ENCODE measurements at regions not wholly inside any gene's neighbourhood (a gene's known extent, or its start where the extent isn't known, plus 50 kb on each side); places are given as distances from the start of the nearest gene placed in this dataset.

DNA sequence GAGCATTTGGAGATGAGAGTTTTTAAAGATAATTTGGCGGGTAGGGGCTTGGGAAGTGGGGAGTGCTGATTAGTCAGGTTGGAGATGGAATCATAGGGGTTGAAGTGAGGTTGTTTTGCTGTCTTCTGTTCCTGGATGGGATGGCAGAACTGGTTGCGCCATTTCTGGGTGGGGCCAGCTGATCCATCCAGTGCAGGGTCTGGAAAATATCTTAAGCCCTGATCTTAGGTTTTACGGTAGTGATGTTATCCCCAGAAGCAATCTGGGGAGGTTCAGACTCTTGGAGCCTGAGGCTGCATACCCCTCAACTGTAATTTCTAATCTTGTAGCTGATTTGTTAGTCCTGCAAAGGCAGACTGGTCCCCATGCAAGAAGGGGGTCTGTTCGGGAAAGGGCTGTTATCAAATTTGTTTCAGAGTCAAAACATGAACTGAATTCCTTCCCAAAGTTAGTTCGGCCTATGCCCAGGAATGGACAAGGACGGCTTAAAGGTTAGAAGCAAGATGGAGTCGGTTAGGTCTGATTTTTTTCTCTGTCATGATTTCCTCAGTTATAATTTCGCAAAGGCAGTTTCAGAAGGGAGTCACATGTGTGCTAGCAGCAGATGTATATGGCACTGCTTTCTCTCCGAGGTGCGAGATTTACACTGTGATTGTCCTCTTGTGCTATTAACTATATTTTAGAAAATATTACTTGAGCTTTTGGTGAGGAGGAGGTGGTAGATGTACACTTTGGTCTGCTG, 540.4 kb downstream of the EDEM1 start:
- Mint-ChIP-seq H3K4me3 (no peak overlapping the region), H3K36me3 (ENCODE audit: low read depth) (no peaks in the 10 kb centered on the region), H3K27me3 (ENCODE audit: low read depth) (peaks cover 5% of the 10 kb centered on the region), H3K9me3 (no peaks in the 10 kb centered on the region), H3K27ac (ENCODE audit: unreplicated experiment) (no peak overlapping the region), H3K4me1 (no peaks in the 10 kb centered on the region)
- TF ChIP-seq, protein P1, sequence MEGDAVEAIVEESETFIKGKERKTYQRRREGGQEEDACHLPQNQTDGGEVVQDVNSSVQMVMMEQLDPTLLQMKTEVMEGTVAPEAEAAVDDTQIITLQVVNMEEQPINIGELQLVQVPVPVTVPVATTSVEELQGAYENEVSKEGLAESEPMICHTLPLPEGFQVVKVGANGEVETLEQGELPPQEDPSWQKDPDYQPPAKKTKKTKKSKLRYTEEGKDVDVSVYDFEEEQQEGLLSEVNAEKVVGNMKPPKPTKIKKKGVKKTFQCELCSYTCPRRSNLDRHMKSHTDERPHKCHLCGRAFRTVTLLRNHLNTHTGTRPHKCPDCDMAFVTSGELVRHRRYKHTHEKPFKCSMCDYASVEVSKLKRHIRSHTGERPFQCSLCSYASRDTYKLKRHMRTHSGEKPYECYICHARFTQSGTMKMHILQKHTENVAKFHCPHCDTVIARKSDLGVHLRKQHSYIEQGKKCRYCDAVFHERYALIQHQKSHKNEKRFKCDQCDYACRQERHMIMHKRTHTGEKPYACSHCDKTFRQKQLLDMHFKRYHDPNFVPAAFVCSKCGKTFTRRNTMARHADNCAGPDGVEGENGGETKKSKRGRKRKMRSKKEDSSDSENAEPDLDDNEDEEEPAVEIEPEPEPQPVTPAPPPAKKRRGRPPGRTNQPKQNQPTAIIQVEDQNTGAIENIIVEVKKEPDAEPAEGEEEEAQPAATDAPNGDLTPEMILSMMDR (conservative IDR thresholded peaks at IDR 0.05), result no peak
- no peak for DNase-seq (ENCODE audit: low read depth, low spot score)

DNA sequence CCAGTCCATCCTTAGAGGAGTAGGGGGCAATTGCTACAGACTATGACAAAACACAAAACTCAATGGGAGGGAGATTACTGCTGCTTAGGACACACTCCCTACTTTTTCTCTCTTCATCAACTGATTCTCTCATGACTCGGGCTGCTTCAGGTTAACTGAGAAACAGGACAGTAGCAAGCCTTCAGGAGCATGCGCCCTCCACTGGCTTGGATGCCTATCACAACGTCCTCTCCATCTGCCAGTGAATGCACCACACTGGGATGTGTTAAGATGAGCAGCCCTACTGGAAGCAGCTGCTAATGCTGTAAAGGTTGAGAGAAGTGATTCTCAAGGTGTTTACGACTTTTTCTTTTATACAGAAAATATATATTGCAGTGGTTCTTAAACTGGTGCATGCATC, 542.3 kb downstream of the EDEM1 start:
- Mint-ChIP-seq H3K36me3 (ENCODE audit: low read depth) (no peaks in the 10 kb centered on the region), H3K9me3 (no peaks in the 10 kb centered on the region), H3K27me3 (ENCODE audit: low read depth) (peaks cover 5% of the 10 kb centered on the region), H3K27ac (ENCODE audit: unreplicated experiment) (no peak overlapping the region), H3K4me3 (no peak overlapping the region), H3K4me1 (no peaks in the 10 kb centered on the region)
- TF ChIP-seq, protein P1 (conservative IDR thresholded peaks at IDR 0.05), result no peak
- no peak for DNase-seq (ENCODE audit: low read depth, low spot score)

DNA sequence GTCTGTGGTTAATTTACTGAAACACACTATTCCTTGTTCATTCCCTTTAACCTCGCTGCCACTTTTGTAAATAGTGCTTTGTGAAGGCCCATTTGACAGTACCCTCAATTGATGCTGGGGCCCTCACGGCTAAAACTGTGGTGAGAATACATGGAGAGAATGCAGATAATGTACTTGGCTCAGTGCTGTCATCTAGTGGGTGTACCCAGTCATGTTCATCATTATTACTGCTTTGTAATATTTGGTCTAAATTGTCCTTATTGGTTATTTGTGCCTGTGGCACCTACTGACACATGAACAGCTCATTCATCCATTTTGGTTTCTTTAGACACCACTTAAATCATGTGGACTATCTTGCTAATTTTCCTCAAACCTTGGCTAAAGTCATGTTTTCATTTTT, 543.6 kb downstream of the EDEM1 start:
- TF ChIP-seq, protein P1 (conservative IDR thresholded peaks at IDR 0.05), result peak; percentile 50
- Mint-ChIP-seq H3K36me3 (ENCODE audit: low read depth) (no peaks in the 10 kb centered on the region), H3K4me3 (no peak overlapping the region), H3K4me1 (no peaks in the 10 kb centered on the region), H3K9me3 (no peaks in the 10 kb centered on the region), H3K27me3 (ENCODE audit: low read depth) (peaks cover 5% of the 10 kb centered on the region), H3K27ac (ENCODE audit: unreplicated experiment) (no peak overlapping the region)
- DNase-seq (ENCODE audit: low read depth, low spot score), result no peak

DNA sequence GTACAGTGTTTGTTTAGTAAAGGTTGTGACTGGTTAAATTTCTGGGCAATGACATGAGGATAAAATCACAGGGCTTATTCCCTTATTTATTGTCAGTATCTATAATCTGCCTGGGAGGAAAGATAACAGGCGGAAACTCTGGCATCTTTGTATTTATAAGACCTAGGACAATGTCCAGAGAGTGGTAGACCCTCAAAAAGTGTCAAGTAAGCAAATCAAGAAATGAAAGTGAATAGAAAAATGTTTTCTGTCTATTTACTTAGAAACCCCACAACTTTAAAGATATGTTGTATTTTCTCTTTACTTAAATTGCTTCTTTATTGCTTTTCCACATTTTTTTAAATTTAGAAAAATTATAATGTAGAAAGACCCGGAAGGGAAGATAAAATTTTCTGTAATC, 544.6 kb downstream of the EDEM1 start:
- no peaks in the 10 kb centered on the region for H3K36me3 Mint-ChIP-seq (ENCODE audit: low read depth)
- H3K4me1 Mint-ChIP-seq, result no peaks in the 10 kb centered on the region
- TF ChIP-seq, protein P1 (conservative IDR thresholded peaks at IDR 0.05), result no peak
- DNase-seq (ENCODE audit: low read depth, low spot score), result no peak
- H3K27ac Mint-ChIP-seq (ENCODE audit: unreplicated experiment), result no peak overlapping the region
- peaks cover 5% of the 10 kb centered on the region for H3K27me3 Mint-ChIP-seq (ENCODE audit: low read depth)
- H3K9me3 Mint-ChIP-seq, result no peaks in the 10 kb centered on the region
- no peak overlapping the region for H3K4me3 Mint-ChIP-seq

DNA sequence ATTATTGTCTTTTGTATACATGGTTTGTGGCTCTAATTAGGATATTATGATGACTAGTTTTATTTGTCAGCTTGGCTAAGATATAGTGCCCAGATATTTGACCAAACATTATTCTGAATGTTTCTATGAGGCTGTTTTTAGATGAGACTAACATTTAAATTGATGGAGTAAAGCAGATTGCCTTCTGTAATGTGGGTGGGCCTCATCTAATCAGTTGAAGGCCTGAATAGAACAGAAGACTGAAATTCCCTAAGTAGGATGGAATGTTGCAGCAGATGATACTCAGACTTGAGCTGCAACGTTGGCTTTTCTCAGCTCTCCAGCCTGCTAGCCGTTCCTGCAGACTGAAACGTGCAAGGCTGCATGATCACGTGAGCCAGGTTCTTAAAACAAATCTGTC, 546.5 kb downstream of the EDEM1 start:
- H3K4me1 Mint-ChIP-seq, result no peaks in the 10 kb centered on the region
- TF ChIP-seq, protein P1 (conservative IDR thresholded peaks at IDR 0.05), result no peak
- no peak for DNase-seq (ENCODE audit: low read depth, low spot score)
- H3K27ac Mint-ChIP-seq (ENCODE audit: unreplicated experiment), result no peak overlapping the region
- no peaks in the 10 kb centered on the region for H3K36me3 Mint-ChIP-seq (ENCODE audit: low read depth)
- H3K4me3 Mint-ChIP-seq, result no peak overlapping the region
- H3K9me3 Mint-ChIP-seq, result peaks cover 4% of the 10 kb centered on the region
- no peaks in the 10 kb centered on the region for H3K27me3 Mint-ChIP-seq (ENCODE audit: low read depth)

Measured in neural crest cell (in vitro differentiated cells).